Liver (tissue), 8 donors: ENCODE measurements at regions not wholly inside any gene's neighbourhood (a gene's known extent, or its start where the extent isn't known, plus 50 kb on each side); places are given as distances from the start of the nearest gene placed in this dataset.

Experiments used
- DNase-seq: peaks from one replicate; pipeline ENCODE4 v3.0.0-alpha.2; 2017; ENCODE audit warnings: low spot score
- H3K27ac ChIP-seq, 2 donors: one replicate each; pipeline ENCODE4 v1.7.0; 2013; ENCODE audit warnings: inconsistent platforms in 2 of 2, low read length in 2 of 2, control low read depth in 1 of 2, low read depth in 1 of 2, mild to moderate bottlenecking in 1 of 2
- H3K27me3 ChIP-seq, 4 donors: one replicate each; pipeline versions ENCODE4 v1.6.1 to v1.7.0; 2013; ENCODE audit warnings: low read length in 3 of 4, inconsistent platforms in 1 of 4, mild to moderate bottlenecking in 1 of 4, moderate library complexity in 1 of 4; ENCODE audit not compliant: control insufficient read depth in 4 of 4, insufficient read depth in 4 of 4
- H3K36me3 ChIP-seq, 4 donors: one replicate each; pipeline versions ENCODE4 v1.6.1 to v1.7.0; 2013; ENCODE audit warnings: low read length in 3 of 4, mild to moderate bottlenecking in 3 of 4, low read depth in 1 of 4, moderate library complexity in 1 of 4; ENCODE audit not compliant: control insufficient read depth in 4 of 4, insufficient read depth in 3 of 4
- H3K4me1 ChIP-seq, 4 donors: one replicate each; pipeline versions ENCODE4 v1.6.1 to v1.7.0; 2013; ENCODE audit warnings: low read length in 3 of 4, mild to moderate bottlenecking in 3 of 4, moderate library complexity in 1 of 4; ENCODE audit not compliant: control insufficient read depth in 4 of 4, insufficient read depth in 4 of 4
- H3K4me3 ChIP-seq, 3 donors: one replicate each; pipeline versions ENCODE4 v1.6.1 to v1.7.0; 2013; ENCODE audit warnings: low read length in 3 of 3, control low read depth in 1 of 3, low read depth in 1 of 3, mild to moderate bottlenecking in 1 of 3
- H3K9ac ChIP-seq, 2 donors: one replicate each; pipeline ENCODE4 v1.7.0; 2013; ENCODE audit warnings: low read length in 2 of 2, mild to moderate bottlenecking in 2 of 2, moderate library complexity in 2 of 2, control low read depth in 1 of 2, low read depth in 1 of 2
- H3K9me3 ChIP-seq, 4 donors: one replicate each; pipeline versions ENCODE4 v1.6.1 to v1.7.0; 2013; ENCODE audit warnings: low read length in 3 of 4; ENCODE audit not compliant: control insufficient read depth in 4 of 4
- EGR1 ChIP-seq, 2 donors: IDR thresholded peaks; 2 replicates each; pipeline ENCODE4 v1.6.1; 2016 to 2018; ENCODE audit warnings: antibody characterized with exemption in 2 of 2, low read depth in 2 of 2
- HNF4G ChIP-seq: IDR thresholded peaks from 2 replicates; pipeline ENCODE4 v1.6.1; 2016; ENCODE audit warnings: antibody characterized with exemption
- JUND ChIP-seq, 2 donors: IDR thresholded peaks; 2 replicates each; pipeline ENCODE4 v1.6.1; 2016; ENCODE audit warnings: antibody characterized with exemption in 2 of 2
- RAD21 ChIP-seq, 2 donors: IDR thresholded peaks; 2 replicates each; pipeline ENCODE4 v1.6.1; 2016; ENCODE audit warnings: antibody characterized with exemption in 2 of 2, mild to moderate bottlenecking in 2 of 2
- RXRA ChIP-seq, 2 donors: IDR thresholded peaks; 2 replicates each; pipeline ENCODE4 v1.6.1; 2017 to 2018; ENCODE audit warnings: antibody characterized with exemption in 2 of 2, mild to moderate bottlenecking in 1 of 2
- SP1 ChIP-seq: IDR thresholded peaks from 2 replicates; pipeline ENCODE4 v1.6.1; 2018; ENCODE audit warnings: antibody characterized with exemption, mild to moderate bottlenecking
- WGBS: extraction: QIAGEN DNeasy Blood & Tissue Kit; methylation state at CpG from one replicate; pipeline ENCODE4 v1.1.7; 2013; 5-methylcytosine and 5-hydroxymethylcytosine counted together
- TF ChIP-seq, protein P1 (sequence below): fragments of 150-350 bp; IDR thresholded peaks from 2 replicates; pipeline ENCODE4 v1.5.1; 2017; ENCODE audit warnings: improper control_type of control experiment, low read depth, low read length; ENCODE audit not compliant: missing input control
- TF ChIP-seq, protein P2 (sequence below): IDR thresholded peaks from 2 replicates; pipeline ENCODE4 v1.6.1; 2016; ENCODE audit warnings: antibody characterized with exemption
- TF ChIP-seq, protein P3 (sequence below): IDR thresholded peaks from 2 replicates; pipeline ENCODE4 v1.6.1; 2016; ENCODE audit warnings: antibody characterized with exemption
- TF ChIP-seq, protein P4 (sequence below): IDR thresholded peaks from 2 replicates; pipeline ENCODE4 v1.6.1; 2016; ENCODE audit warnings: antibody characterized with exemption
- donor health status: healthy.
- donor health status: healthy.
- donor health status: healthy.
- donor health status: healthy.
- donor health status: healthy.

DNA sequence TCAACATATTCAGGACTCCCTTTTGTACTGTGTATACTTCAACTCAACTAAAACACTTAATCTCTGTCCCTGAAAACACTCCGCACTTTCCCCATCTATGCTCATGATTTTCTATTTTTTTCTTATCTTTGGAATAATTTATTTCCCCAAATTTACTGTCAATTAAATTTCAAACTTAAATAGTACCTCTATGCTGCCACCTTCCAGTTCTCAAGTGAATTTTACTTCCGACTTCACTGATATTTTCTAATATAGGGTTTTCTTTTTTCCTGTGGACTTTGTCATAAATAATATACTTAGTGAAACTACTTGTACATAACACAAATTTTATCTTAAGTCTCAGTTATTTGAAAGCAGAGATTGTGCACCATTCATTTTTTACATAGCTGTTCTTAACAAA is 1303.3 kb downstream of the OTOL1 start (continued):
- TF ChIP-seq, protein P1, sequence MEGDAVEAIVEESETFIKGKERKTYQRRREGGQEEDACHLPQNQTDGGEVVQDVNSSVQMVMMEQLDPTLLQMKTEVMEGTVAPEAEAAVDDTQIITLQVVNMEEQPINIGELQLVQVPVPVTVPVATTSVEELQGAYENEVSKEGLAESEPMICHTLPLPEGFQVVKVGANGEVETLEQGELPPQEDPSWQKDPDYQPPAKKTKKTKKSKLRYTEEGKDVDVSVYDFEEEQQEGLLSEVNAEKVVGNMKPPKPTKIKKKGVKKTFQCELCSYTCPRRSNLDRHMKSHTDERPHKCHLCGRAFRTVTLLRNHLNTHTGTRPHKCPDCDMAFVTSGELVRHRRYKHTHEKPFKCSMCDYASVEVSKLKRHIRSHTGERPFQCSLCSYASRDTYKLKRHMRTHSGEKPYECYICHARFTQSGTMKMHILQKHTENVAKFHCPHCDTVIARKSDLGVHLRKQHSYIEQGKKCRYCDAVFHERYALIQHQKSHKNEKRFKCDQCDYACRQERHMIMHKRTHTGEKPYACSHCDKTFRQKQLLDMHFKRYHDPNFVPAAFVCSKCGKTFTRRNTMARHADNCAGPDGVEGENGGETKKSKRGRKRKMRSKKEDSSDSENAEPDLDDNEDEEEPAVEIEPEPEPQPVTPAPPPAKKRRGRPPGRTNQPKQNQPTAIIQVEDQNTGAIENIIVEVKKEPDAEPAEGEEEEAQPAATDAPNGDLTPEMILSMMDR = no peak
- TF ChIP-seq, protein P2, sequence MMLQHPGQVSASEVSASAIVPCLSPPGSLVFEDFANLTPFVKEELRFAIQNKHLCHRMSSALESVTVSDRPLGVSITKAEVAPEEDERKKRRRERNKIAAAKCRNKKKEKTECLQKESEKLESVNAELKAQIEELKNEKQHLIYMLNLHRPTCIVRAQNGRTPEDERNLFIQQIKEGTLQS = no peak
- TF ChIP-seq JUND (IDR thresholded peaks at IDR 0.05) (no peak), HNF4G (no peak), RAD21 (IDR thresholded peaks at IDR 0.05) (no peak), EGR1 (IDR thresholded peaks at IDR 0.05; ENCODE audit: low read depth in 2 of 2) (no peak), SP1 (no peak)
- TF ChIP-seq, protein P3, sequence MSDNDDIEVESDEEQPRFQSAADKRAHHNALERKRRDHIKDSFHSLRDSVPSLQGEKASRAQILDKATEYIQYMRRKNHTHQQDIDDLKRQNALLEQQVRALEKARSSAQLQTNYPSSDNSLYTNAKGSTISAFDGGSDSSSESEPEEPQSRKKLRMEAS = no peak

DNA sequence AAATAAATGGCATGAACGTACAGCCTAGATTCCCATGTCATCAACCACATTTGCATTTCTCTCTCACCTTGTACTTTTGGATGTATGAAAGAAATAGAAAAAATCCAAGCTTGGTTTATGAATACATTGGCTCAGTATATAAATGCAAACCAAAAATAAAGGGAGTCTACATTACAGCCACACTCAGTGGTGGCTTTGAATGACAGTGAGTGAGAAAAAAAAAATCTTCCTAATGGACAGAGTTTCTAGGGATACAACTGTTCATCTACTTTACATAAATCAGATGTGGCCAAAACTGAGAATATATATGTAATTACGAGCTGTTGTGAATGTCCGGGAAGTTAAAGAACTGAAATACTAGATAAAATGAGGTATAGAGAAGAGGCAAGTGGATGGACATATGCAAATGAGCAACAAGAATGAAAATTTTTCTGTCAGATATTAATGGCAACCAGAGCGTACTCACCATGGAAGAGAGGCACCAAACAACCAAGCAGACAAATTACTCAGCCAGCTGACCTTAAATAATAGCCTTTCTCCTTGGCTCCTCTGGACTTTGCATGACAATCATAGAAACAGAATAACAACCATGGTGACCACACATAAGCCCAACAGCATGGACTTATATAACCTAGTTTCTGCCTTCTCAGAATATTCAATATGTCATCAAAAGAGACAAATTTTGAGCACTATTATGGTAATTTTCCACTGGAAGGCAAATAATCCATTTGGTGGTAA is 1305.8 kb downstream of the OTOL1 start:
- WGBS = 78% methylated on average over 4 of the region's 4 CpGs
- no peak for TF ChIP-seq EGR1 (IDR thresholded peaks at IDR 0.05; ENCODE audit: low read depth in 2 of 2)
- TF ChIP-seq, protein P1 = no peak
- TF ChIP-seq, protein P3 = no peak
- no peak for TF ChIP-seq RXRA (IDR thresholded peaks at IDR 0.05)
- no peak for TF ChIP-seq JUND (IDR thresholded peaks at IDR 0.05)

DNA sequence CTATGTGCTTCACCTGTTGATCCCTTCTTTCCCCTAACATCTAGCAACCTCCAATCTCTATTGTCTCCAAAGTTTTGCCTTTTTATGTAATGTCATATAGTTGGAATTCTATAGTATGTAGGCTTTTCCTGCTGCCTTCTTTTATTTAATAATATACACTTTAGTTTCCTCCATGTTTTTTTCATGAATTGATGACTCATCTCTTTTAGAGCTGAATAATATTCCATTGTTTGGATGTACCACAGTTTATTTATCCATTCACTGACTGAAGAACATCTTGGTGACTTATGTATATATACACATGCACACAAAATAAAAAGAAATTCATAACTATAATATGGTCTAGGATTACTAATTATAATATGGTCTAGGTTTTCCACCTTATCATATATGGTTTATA is 1314.2 kb downstream of the OTOL1 start:
- H3K9me3 ChIP-seq = no peaks in the 10 kb centered on the region
- H3K36me3 ChIP-seq = no peaks in the 10 kb centered on the region
- H3K27ac ChIP-seq = no peak overlapping the region
- DNase-seq = no peak
- TF ChIP-seq, protein P3 = no peak
- no peak for TF ChIP-seq RAD21 (IDR thresholded peaks at IDR 0.05)
- TF ChIP-seq, protein P4, sequence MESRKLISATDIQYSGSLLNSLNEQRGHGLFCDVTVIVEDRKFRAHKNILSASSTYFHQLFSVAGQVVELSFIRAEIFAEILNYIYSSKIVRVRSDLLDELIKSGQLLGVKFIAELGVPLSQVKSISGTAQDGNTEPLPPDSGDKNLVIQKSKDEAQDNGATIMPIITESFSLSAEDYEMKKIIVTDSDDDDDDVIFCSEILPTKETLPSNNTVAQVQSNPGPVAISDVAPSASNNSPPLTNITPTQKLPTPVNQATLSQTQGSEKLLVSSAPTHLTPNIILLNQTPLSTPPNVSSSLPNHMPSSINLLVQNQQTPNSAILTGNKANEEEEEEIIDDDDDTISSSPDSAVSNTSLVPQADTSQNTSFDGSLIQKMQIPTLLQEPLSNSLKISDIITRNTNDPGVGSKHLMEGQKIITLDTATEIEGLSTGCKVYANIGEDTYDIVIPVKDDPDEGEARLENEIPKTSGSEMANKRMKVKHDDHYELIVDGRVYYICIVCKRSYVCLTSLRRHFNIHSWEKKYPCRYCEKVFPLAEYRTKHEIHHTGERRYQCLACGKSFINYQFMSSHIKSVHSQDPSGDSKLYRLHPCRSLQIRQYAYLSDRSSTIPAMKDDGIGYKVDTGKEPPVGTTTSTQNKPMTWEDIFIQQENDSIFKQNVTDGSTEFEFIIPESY = no peak
- H3K27me3 ChIP-seq = no peaks in the 10 kb centered on the region
- no peak overlapping the region for H3K9ac ChIP-seq
- no peaks in the 10 kb centered on the region for H3K4me1 ChIP-seq
- H3K4me3 ChIP-seq = no peak overlapping the region

More for the DNA sequence above, 1305.8 kb downstream of the OTOL1 start:
- Histone ChIP-seq H3K4me3 (no peak overlapping the region), H3K27ac (no peak overlapping the region), H3K9ac (no peak overlapping the region), H3K9me3 (no peaks in the 10 kb centered on the region), H3K36me3 (no peaks in the 10 kb centered on the region), H3K27me3 (no peaks in the 10 kb centered on the region), H3K4me1 (no peaks in the 10 kb centered on the region)
- DNase-seq = no peak
